ENCODE measurements at regions not wholly inside any gene's neighbourhood (a gene's known extent, or its start where the extent isn't known, plus 50 kb on each side); places are given as distances from the start of the nearest gene placed in this dataset.
"Not testable (repeated sequence)": the region's sequence is repeated elsewhere in the genome, so short reads cannot be mapped to it uniquely, and the experiment has no call there.

- H3K9me3 ChIP-seq = no peaks in the 10 kb centered on the region
- TF ChIP-seq CTCF (IDR thresholded peaks at IDR 0.05) = no peak
- H3K36me3 ChIP-seq = no peaks in the 10 kb centered on the region
- 61 to 70% methylated on average over 4 of the region's 4 CpGs for WGBS, 2 donors
- H3K4me3 ChIP-seq = no peak overlapping the region
- no peak overlapping the region for H3K27ac ChIP-seq
- peaks cover 0 to 8% (median 0%) of the 10 kb centered on the region in 9 donors for H3K4me1 ChIP-seq
- intact Hi-C loops (cut with DNase I) = loop anchor here in 1 of 10 donors (10.0 kb wide), 1 partner anchor 127 kb away; the partner anchor contains the start of gene CDC42EP3
- ATAC-seq (no peak), DNase-seq (no peak)
- no peaks in the 10 kb centered on the region for H3K27me3 ChIP-seq
Measured at GRCh38 chr2:37802211-37802752, 122.8 kb upstream of the RMDN2 start.

- intact Hi-C loops (cut with DNase I) = loop anchor here in 1 of 10 donors (10.0 kb wide), 1 partner anchor 128 kb away; the partner anchor contains the start of gene CDC42EP3
- H3K36me3 ChIP-seq = no peaks in the 10 kb centered on the region
- H3K27ac ChIP-seq = no peak overlapping the region
- H3K9me3 ChIP-seq = no peaks in the 10 kb centered on the region
- H3K4me3 ChIP-seq = no peak overlapping the region
- no peaks in the 10 kb centered on the region for H3K27me3 ChIP-seq
- DNase-seq (no peak), ATAC-seq (no peak)
- TF ChIP-seq CTCF (IDR thresholded peaks at IDR 0.05) = no peak
- peaks cover 0 to 8% (median 0%) of the 10 kb centered on the region in 9 donors for H3K4me1 ChIP-seq
Measured at GRCh38 chr2:37802899-37803379, 122.1 kb upstream of the RMDN2 start.

GRCh38 chr2:37806004-37806403 is 119.1 kb upstream of the RMDN2 start:
- not testable (repeated sequence) for H3K36me3 ChIP-seq, DNase-seq, H3K4me3 ChIP-seq, H3K27ac ChIP-seq, ATAC-seq, H3K27me3 ChIP-seq, H3K9me3 ChIP-seq
- intact Hi-C loops (cut with DNase I) = loop anchor here in 2 of 10 donors (5.0 to 10.0 kb wide), 2 partner anchors 129 to 131 kb away; partner anchors contain the start of gene CDC42EP3 (in 1 of the 2)
- H3K4me1 ChIP-seq = peaks cover 4 to 17% (median 8%) of the 10 kb centered on the region in 9 donors
- 81 to 100% methylated on average over 2 of the region's 2 CpGs for WGBS, 2 donors

DNA sequence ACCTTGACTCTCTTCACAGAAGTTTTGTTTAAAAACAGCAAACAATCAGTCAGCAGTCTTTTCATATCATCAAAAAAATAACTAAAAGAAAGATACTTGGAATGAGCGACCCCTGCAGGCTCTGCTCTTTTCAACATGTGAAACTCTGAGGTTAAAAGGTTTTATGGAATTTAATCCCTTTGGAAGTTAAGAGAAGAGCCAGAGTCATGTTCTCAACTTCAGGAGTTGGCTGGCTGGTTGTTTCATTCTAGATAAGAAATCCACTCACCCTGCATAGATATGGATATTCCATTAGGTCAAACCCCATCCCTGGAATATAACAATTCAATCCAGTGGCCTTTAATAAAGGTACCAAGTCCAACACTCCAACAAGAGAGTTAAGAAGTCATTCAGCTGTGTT is 115.6 kb upstream of the RMDN2 start:
- peak in 1 of 2 donors; percentile 46 for DNase-seq

More for the DNA sequence above, 115.6 kb upstream of the RMDN2 start:
- H3K4me3 ChIP-seq = no peak overlapping the region
- H3K36me3 ChIP-seq = no peaks in the 10 kb centered on the region
- intact Hi-C loops (cut with DNase I) = loop anchor here in 2 of 10 donors (5.0 to 10.0 kb wide), 2 partner anchors 132 to 135 kb away; partner anchors contain the start of gene CDC42EP3 (in 1 of the 2)
- H3K4me1 ChIP-seq = peaks cover 4 to 17% (median 8%) of the 10 kb centered on the region in 9 donors
- 18 to 19% methylated on average over 1 of the region's 1 CpG for WGBS, 2 donors
- no peaks in the 10 kb centered on the region for H3K27me3 ChIP-seq
- peak in 8 of 9 donors; percentile 27 to 68 (median 60) for TF ChIP-seq CTCF (IDR thresholded peaks at IDR 0.05)
- H3K27ac ChIP-seq = peak overlapping the region in 5 of 10 donors; percentile 21 to 63 (median 37)
- H3K9me3 ChIP-seq = no peaks in the 10 kb centered on the region
- peak in 5 of 8 donors; percentile 22 to 80 (median 54) for ATAC-seq

Measured in heart right ventricle (tissue), 16 donors.